22Rv1 (cell line): ENCODE measurements at regions not wholly inside any gene's neighbourhood (a gene's known extent, or its start where the extent isn't known, plus 50 kb on each side); places are given as distances from the start of the nearest gene placed in this dataset.
"Not testable (repeated sequence)": the region's sequence is repeated elsewhere in the genome, so short reads cannot be mapped to it uniquely, and the experiment has no call there.

Source experiments
- ZFX ChIP-seq: fragments of 450-650 bp; IDR thresholded peaks from 2 replicates; pipeline ENCODE4 v1.6.1; 2017; ENCODE audit warnings: antibody characterized with exemption, borderline replicate concordance
- TF ChIP-seq, protein P1 (sequence below): fragments of 450-650 bp; IDR thresholded peaks from 2 replicates; pipeline ENCODE4 v1.5.1; 2017; ENCODE audit warnings: mild to moderate bottlenecking

DNA sequence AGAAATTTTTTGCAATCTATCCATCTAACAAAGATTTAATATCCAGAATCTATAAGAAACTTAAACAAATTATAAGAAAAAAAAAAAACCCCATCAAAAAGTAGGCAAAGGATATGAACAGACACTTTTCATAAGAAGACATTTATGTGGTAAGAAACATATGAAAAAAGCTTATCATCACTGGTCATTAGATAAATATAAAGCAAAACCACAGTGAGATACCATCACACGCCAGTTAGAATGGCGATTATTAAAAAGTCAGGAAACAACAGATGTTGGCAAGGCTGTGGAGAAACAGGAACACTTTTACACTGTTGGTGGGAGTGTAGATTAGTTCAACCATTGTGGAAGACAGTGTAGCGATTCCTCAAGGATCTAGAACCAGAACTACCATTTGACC lies 110.3 kb upstream of the SLC7A11 start:
- TF ChIP-seq, protein P1, sequence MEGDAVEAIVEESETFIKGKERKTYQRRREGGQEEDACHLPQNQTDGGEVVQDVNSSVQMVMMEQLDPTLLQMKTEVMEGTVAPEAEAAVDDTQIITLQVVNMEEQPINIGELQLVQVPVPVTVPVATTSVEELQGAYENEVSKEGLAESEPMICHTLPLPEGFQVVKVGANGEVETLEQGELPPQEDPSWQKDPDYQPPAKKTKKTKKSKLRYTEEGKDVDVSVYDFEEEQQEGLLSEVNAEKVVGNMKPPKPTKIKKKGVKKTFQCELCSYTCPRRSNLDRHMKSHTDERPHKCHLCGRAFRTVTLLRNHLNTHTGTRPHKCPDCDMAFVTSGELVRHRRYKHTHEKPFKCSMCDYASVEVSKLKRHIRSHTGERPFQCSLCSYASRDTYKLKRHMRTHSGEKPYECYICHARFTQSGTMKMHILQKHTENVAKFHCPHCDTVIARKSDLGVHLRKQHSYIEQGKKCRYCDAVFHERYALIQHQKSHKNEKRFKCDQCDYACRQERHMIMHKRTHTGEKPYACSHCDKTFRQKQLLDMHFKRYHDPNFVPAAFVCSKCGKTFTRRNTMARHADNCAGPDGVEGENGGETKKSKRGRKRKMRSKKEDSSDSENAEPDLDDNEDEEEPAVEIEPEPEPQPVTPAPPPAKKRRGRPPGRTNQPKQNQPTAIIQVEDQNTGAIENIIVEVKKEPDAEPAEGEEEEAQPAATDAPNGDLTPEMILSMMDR, result not testable (repeated sequence)
- TF ChIP-seq ZFX, result not testable (repeated sequence)
